ENCODE measurements at regions not wholly inside any gene's neighbourhood (a gene's known extent, or its start where the extent isn't known, plus 50 kb on each side); places are given as distances from the start of the nearest gene placed in this dataset.
A peak's percentile ranks its signal among the peaks of the same experiment; 100 is the strongest.

- no peak for DNase-seq (ENCODE audit: low read depth)
Measured at GRCh38 chrX:9087271-9088040, 53.5 kb upstream of the FAM9B start.

GRCh38 chrX:9088896-9089295, 55.0 kb upstream of the FAM9B start:
- no peak for DNase-seq (ENCODE audit: low read depth)

GRCh38 chrX:9090766-9091165, 56.8 kb upstream of the FAM9B start:
- no peak for DNase-seq (ENCODE audit: low read depth)

- DNase-seq (ENCODE audit: low read depth) = no peak
Measured at GRCh38 chrX:9091258-9091657, 57.3 kb upstream of the FAM9B start.

GRCh38 chrX:9102956-9103355, 69.0 kb upstream of the FAM9B start:
- DNase-seq (ENCODE audit: low read depth) = no peak

- DNase-seq (ENCODE audit: low read depth) = no peak
Measured at GRCh38 chrX:9108054-9108453, 74.1 kb upstream of the FAM9B start.

- DNase-seq (ENCODE audit: low read depth) = no peak
Measured at GRCh38 chrX:9110808-9111207, 76.9 kb upstream of the FAM9B start.

- DNase-seq (ENCODE audit: low read depth) = no peak
Measured at GRCh38 chrX:9114245-9114644, 80.3 kb upstream of the FAM9B start.

GRCh38 chrX:9117851-9118250, 83.9 kb upstream of the FAM9B start:
- no peak for DNase-seq (ENCODE audit: low read depth)

- peak; percentile 60 for DNase-seq (ENCODE audit: low read depth)
Measured at GRCh38 chrX:9122519-9123245, 88.8 kb upstream of the FAM9B start.

- DNase-seq (ENCODE audit: low read depth) = no peak
Measured at GRCh38 chrX:9127986-9128385, 94.1 kb upstream of the FAM9B start.

- no peak for DNase-seq (ENCODE audit: low read depth)
Measured at GRCh38 chrX:9130031-9130430, 96.1 kb upstream of the FAM9B start.

GRCh38 chrX:9131066-9131465, 97.1 kb upstream of the FAM9B start:
- DNase-seq (ENCODE audit: low read depth) = no peak

- DNase-seq (ENCODE audit: low read depth) = no peak
Measured at GRCh38 chrX:9132036-9132638, 98.2 kb upstream of the FAM9B start.

GRCh38 chrX:9133426-9133825, 99.5 kb upstream of the FAM9B start:
- peak; percentile 57 for DNase-seq (ENCODE audit: low read depth)

GRCh38 chrX:9134366-9134765, 100.4 kb upstream of the FAM9B start:
- no peak for DNase-seq (ENCODE audit: low read depth)

- DNase-seq (ENCODE audit: low read depth) = no peak
Measured at GRCh38 chrX:9135901-9136510, 102.1 kb upstream of the FAM9B start.

- DNase-seq (ENCODE audit: low read depth) = no peak
Measured at GRCh38 chrX:9137152-9137551, 103.2 kb upstream of the FAM9B start.

GRCh38 chrX:9141496-9141895, 107.6 kb upstream of the FAM9B start:
- DNase-seq (ENCODE audit: low read depth) = peak; percentile 47

- peak; percentile 72 for DNase-seq (ENCODE audit: low read depth)
Measured at GRCh38 chrX:9144701-9145241, 110.8 kb upstream of the FAM9B start.

GRCh38 chrX:9146657-9147056, 112.7 kb upstream of the FAM9B start:
- DNase-seq (ENCODE audit: low read depth) = no peak

- no peak for DNase-seq (ENCODE audit: low read depth)
Measured at GRCh38 chrX:9147086-9147485, 113.2 kb upstream of the FAM9B start.
